ENCODE measurements at regions not wholly inside any gene's neighbourhood (a gene's known extent, or its start where the extent isn't known, plus 50 kb on each side); places are given as distances from the start of the nearest gene placed in this dataset.
"Not testable (repeated sequence)": the region's sequence is repeated elsewhere in the genome, so short reads cannot be mapped to it uniquely, and the experiment has no call there.

DNA sequence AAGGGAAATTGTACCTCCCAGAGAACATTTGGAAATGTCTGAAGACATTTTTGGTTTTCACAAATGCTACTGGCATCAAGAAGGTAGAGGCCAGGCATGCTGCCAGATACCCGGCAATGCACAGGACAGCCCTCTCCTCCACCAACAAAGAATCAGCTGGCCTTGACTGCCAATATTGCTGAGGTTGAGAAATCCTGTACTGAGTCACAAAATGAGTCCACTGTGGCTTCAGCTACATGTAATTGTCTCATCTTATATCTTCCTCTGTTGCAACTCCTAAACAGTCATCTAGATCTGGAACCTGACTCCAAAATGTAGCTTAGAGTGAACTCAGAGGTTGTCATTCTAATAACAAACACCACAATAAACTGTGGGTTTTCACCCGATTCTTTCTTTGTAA lies 327.5 kb upstream of the POGK start:
- no peak for DNase-seq

- DNase-seq = no peak
Observed at GRCh38 chr1:166514067-166514466, 325.2 kb upstream of the POGK start.

DNA sequence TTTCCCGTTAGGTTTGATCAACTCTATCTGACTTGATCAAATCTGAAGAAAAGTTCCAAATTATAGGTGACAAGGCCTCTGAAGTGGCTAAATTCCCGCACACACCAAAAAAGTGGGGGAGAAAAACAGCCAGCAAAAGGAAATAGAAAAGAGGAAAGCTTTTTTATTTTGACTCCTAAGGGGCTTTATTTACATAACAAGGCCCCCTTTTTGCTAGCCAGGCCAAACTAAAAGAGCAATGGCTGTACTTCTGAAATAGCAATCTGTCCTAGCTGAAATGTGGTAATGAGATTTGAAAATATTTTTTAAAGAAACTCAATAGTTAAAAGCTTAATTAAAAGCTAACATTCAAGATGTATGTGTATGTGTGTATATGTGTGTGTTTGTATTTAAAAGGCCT lies 311.5 kb upstream of the POGK start:
- DNase-seq = no peak

GRCh38 chr1:166538646-166539045 lies 300.6 kb upstream of the POGK start:
- DNase-seq = no peak

DNA sequence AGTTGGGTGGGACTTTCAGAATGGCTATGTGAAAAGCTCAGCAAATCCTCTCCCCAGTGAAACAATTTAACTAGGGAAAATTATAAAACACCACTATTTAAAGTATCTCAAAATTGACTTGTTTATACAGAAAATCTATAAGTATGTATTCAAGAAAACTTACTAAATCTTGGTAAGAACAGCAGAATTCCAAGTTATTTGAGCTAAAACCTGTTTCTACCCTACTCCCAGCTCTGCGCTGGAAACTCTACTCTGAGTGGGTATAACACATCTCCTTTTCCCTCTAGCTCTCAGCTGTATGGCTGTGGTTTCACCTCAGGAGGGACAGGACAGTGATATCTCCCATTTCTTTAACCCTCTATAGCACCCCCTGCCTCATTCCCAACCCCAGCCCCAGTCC lies 295.2 kb upstream of the POGK start:
- DNase-seq = no peak

- no peak for DNase-seq
Observed at GRCh38 chr1:166544561-166544960, 294.7 kb upstream of the POGK start.

GRCh38 chr1:166552706-166553105 lies 286.6 kb upstream of the POGK start:
- DNase-seq = no peak

- no peak for DNase-seq
Observed at GRCh38 chr1:166570954-166571353, 268.3 kb upstream of the POGK start.

- no peak for DNase-seq
Observed at GRCh38 chr1:166573199-166573598, 266.1 kb upstream of the POGK start.

- no peak for DNase-seq
Observed at GRCh38 chr1:166579557-166580501, 259.4 kb upstream of the POGK start.

DNA sequence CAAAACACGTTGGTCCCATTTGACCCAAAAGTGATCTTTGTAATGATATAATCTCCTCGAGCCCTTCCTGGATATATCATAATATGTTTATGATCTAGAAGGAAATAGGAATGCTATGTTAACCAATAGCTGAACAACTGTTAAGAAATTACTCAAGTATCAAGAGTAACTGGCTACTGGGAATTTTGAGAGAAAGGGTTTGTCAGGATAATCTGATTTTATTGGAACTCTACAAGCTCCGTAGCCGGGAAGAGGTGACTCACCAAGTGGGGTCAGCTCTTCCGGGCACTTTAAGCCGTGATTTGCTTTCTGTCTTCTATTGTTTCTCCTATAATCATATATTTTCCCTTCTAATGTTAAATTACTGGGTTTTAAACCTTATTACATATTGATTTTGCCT lies 250.5 kb upstream of the POGK start:
- DNase-seq = no peak

DNA sequence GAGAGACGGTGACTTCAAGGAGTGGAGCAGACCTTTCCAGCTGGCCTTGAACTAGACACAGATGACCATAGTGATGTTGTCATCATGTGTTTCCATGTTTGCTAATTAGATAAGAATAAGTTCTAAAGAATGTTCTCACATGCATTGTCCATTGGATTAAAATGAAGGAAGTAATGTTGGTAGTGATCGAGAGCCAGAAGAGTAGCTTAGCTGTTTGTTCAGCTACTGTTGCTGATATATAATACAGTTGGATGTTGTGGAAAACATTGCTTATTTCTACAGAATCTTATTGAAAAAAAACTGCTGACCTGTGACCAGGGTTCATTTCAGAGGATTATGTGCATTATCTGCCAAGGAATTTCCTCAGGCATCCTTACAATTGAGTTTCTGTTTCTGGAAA lies 249.1 kb upstream of the POGK start:
- no peak for DNase-seq

GRCh38 chr1:166594646-166595045 lies 244.6 kb upstream of the POGK start:
- no peak for DNase-seq

GRCh38 chr1:166597516-166597915 lies 241.8 kb upstream of the POGK start:
- DNase-seq = no peak

DNA sequence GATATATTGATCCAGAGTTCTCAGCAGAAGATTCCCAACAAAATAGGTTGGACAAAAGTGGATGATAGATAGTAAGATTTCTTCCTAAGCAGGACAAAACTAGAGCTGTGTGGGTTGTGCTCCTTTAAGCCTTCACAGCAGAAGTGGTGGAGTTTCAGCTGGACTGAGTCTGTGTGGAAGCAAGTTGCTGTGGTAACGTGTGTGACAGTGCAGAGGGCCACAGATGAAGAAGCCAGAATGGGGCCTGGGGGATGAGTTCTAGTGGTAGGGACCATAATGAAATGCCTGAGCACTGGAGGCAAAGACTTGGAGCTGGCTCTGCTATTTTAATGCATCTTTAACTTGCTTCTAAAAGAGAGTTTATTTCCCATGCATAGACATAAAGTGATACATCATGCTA lies 238.7 kb upstream of the POGK start:
- no peak for DNase-seq

- DNase-seq = no peak
Observed at GRCh38 chr1:166601650-166602278, 237.5 kb upstream of the POGK start.

DNA sequence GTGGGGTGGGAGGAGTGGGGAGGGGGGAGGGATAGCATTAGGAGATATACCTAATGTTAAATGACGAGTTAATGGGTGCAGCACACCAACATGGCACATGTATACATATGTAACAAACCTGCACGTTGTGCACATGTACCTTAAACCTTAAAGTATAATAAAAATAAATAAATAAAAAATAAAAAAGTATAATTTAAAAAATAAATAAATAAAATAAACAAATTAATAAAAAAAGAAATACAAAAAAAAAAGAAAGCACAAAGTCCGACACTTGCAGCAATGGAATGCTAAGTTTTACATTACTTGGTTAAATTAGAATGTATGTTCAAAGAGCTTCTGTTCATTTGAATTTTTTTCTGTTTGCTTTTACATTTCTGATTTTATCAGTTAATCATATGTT lies 236.5 kb upstream of the POGK start:
- not testable (repeated sequence) for DNase-seq

- DNase-seq = no peak
Observed at GRCh38 chr1:166603296-166603695, 236.0 kb upstream of the POGK start.

DNA sequence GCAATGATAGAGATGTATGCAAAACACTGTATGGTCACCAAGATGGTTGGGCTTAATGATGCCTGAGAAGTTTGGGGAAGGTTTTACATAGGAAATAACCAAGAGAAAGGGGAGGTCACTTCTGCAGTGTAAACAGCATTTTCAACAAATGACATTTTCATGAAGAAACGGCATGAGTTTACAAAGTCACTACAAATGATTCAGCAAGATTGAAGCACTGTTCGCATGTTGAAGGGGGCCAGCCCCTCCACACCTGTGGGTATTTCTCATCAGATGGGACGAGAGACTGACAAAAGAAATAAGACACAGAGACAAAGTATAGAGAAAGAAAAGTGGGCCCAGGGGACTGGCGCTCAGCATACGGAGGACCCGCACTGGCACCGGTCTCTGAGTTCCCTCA lies 234.1 kb upstream of the POGK start:
- DNase-seq = no peak

GRCh38 chr1:166612886-166613285 lies 226.4 kb upstream of the POGK start:
- no peak for DNase-seq

GRCh38 chr1:166616206-166616605 lies 223.1 kb upstream of the POGK start:
- DNase-seq = no peak

- no peak for DNase-seq
Observed at GRCh38 chr1:166626711-166627110, 212.6 kb upstream of the POGK start.

DNA sequence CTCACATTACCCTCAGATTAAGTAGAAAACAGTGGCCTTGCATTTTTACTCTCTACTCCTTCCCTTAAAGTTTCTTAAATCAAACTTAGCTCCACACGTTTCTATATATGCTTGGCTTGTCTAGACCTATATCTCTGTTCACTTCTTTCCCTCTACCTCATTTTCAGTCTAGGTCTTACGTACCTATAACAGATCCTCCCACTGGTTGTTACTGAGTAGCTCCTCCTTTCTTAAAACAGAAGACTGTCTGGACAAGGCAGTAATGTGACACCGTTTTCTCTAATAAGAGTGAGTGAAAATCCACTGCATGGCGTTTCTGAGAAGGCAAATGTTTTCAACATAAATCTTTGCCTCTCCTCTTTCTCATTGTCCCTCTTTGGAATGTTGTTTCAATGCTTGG lies 211.7 kb upstream of the POGK start:
- DNase-seq = no peak

DNA sequence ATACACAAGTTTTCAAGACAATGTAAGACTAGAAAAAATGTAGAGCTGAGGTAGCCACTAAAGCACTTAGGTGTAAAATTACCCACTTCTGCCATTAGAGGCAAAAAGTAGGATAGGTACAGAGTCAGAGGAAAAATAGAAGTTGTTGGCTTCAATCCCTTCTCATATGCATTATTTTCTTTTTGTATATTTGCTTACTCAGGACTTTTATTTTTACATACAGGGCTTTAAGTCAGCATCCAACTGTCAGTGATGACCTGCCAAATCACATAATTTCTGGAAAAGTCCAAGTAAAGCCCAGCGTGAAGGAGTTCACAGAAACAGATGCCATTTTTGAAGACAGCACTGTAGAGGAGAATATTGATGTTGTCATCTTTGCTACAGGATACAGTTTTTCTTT lies 211.0 kb upstream of the POGK start:
- DNase-seq = no peak

GRCh38 chr1:166629946-166630345 lies 209.3 kb upstream of the POGK start:
- no peak for DNase-seq
